Naive thymus-derived CD4-positive, alpha-beta T cell (primary cell): ENCODE measurements at regions not wholly inside any gene's neighbourhood (a gene's known extent, or its start where the extent isn't known, plus 50 kb on each side); places are given as distances from the start of the nearest gene placed in this dataset.

Source experiments
- ATAC-seq: fragments of 150-1000 bp; cut with Tn5 transposase; 2 replicates; pipeline ENCODE4 v1.10.0; 2021; ENCODE audit warnings: mild to moderate bottlenecking, moderate library complexity
- CTCF ChIA-PET: fragments of 350-600 bp; sonication (Branson Sonifier 250); formaldehyde crosslinking; loops from one replicate; lab custom pipeline; 2021; ENCODE audit warnings: antibody characterized with exemption; lab: Charles Lee
- POLR2A ChIA-PET: fragments of 350-600 bp; sonication (Branson Sonifier 250); formaldehyde crosslinking; loops from one replicate; lab custom pipeline; 2021; ENCODE audit warnings: antibody characterized with exemption, inconsistent platforms; lab: Charles Lee
- DNase-seq, 9 donors: peaks; one replicate each; pipeline versions ENCODE4 v3.0.0 to v3.0.0-alpha.2; 2020 to 2022; ENCODE audit warnings: mixed read lengths in 1 of 9
- H3K27ac ChIP-seq: one replicate; pipeline ENCODE4 v1.7.0; 2013; ENCODE audit warnings: mild to moderate bottlenecking, low read depth, low read length, moderate library complexity
- H3K27me3 ChIP-seq, 2 donors: one replicate each; pipeline ENCODE4 v1.7.0; 2013; ENCODE audit warnings: low read length in 2 of 2, mild to moderate bottlenecking in 2 of 2, moderate library complexity in 2 of 2; ENCODE audit not compliant: control insufficient read depth in 2 of 2, insufficient read depth in 2 of 2
- H3K36me3 ChIP-seq, 3 experiments: 1 replicate in 2 of 3; 2 replicates in 1 of 3; pipeline ENCODE4 v1.7.0; 2013; ENCODE audit warnings: low read length in 3 of 3, mild to moderate bottlenecking in 3 of 3, moderate library complexity in 1 of 3; ENCODE audit not compliant: insufficient read depth in 3 of 3, control insufficient read depth in 2 of 3
- H3K4me1 ChIP-seq, 2 donors: one replicate each; pipeline ENCODE4 v1.7.0; 2013; ENCODE audit warnings: low read length in 2 of 2, mild to moderate bottlenecking in 2 of 2, moderate library complexity in 1 of 2; ENCODE audit not compliant: control insufficient read depth in 2 of 2, insufficient read depth in 2 of 2
- H3K4me3 ChIP-seq: 2 replicates; pipeline ENCODE4 v1.7.0; 2013; ENCODE audit warnings: mild to moderate bottlenecking, low read length
- H3K9me3 ChIP-seq, 3 experiments: 1 replicate in 2 of 3; 2 replicates in 1 of 3; pipeline ENCODE4 v1.7.0; 2013; ENCODE audit warnings: low read length in 3 of 3; ENCODE audit not compliant: control insufficient read depth in 2 of 3
- H3K27ac Mint-ChIP-seq, 9 donors: one replicate each; pipeline ENCODE4 v1.8.0; 2020 to 2022; ENCODE audit warnings: mixed read lengths in 9 of 9, mild to moderate bottlenecking in 8 of 9, moderate library complexity in 5 of 9, inconsistent platforms in 2 of 9
- H3K27me3 Mint-ChIP-seq, 5 donors: one replicate each; pipeline ENCODE4 v1.8.0; 2021 to 2022; ENCODE audit warnings: mixed read lengths in 5 of 5, mild to moderate bottlenecking in 1 of 5
- H3K36me3 Mint-ChIP-seq, 5 donors: one replicate each; pipeline ENCODE4 v1.8.0; 2020 to 2022; ENCODE audit warnings: mixed read lengths in 5 of 5, mild to moderate bottlenecking in 3 of 5, inconsistent platforms in 1 of 5
- H3K4me1 Mint-ChIP-seq, 7 donors: one replicate each; pipeline ENCODE4 v1.8.0; 2020 to 2022; ENCODE audit warnings: mixed read lengths in 7 of 7, mild to moderate bottlenecking in 3 of 7, inconsistent platforms in 1 of 7
- H3K4me3 Mint-ChIP-seq, 10 donors: one replicate each; pipeline ENCODE4 v1.8.0; 2020 to 2022; ENCODE audit warnings: mild to moderate bottlenecking in 10 of 10, mixed read lengths in 10 of 10, moderate library complexity in 6 of 10, inconsistent platforms in 2 of 10
- H3K9me3 Mint-ChIP-seq, 11 donors: one replicate each; pipeline ENCODE4 v1.8.0; 2020 to 2022; ENCODE audit warnings: mixed read lengths in 11 of 11, mild to moderate bottlenecking in 4 of 11, inconsistent platforms in 1 of 11, moderate library complexity in 1 of 11
- intact Hi-C, 2 donors: fragments of 100-400 bp; cut with micrococcal nuclease; formaldehyde crosslinking; loops; one replicate each; pipeline ENCODE4 v1.15.1; 2023

DNA sequence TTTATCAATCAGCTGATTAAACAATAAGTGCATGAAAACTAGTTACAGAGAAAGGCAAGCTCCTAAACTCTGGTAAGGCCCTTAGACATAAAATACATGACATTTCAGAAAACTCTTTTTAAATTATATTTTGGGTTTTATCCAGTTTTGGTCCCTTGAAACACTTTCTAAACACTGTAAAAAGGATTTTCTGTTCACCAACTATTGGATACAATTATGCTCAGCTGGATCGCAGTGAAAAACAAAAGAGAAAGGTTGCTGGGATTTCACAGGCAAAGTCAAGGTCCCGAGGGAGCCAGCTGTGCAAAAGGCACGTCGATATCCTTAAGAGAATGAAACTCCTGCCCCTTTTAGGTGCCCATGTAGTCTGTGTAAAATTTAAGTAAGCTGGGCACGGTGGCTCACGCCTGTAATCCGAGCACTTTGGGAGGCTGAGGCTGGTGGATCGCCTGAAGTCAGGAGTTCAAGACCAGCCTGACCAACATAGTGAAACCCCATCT lies 1018.4 kb upstream of the INTU start:
- no peak overlapping the region for H3K4me3 ChIP-seq
- H3K27me3 ChIP-seq, result no peaks in the 10 kb centered on the region
- POLR2A ChIA-PET, result no interaction called here
- ATAC-seq (no peak), DNase-seq (no peak)
- H3K36me3 ChIP-seq, result no peaks in the 10 kb centered on the region
- H3K36me3 Mint-ChIP-seq, result peaks cover 0 to 6% (median 0%) of the 10 kb centered on the region in 5 donors
- no peak overlapping the region for H3K27ac ChIP-seq
- H3K4me1 Mint-ChIP-seq, result peaks cover 0 to 5% (median 0%) of the 10 kb centered on the region in 7 donors
- no peak overlapping the region for H3K4me3 Mint-ChIP-seq
- H3K9me3 ChIP-seq, result no peaks in the 10 kb centered on the region
- H3K27ac Mint-ChIP-seq, result no peak overlapping the region
- no peaks in the 10 kb centered on the region for H3K4me1 ChIP-seq
- CTCF ChIA-PET, result no interaction called here
- intact Hi-C loops, result no loop called here
- peaks cover 0 to 16% (median 8%) of the 10 kb centered on the region in 11 donors for H3K9me3 Mint-ChIP-seq
- no peaks in the 10 kb centered on the region for H3K27me3 Mint-ChIP-seq

DNA sequence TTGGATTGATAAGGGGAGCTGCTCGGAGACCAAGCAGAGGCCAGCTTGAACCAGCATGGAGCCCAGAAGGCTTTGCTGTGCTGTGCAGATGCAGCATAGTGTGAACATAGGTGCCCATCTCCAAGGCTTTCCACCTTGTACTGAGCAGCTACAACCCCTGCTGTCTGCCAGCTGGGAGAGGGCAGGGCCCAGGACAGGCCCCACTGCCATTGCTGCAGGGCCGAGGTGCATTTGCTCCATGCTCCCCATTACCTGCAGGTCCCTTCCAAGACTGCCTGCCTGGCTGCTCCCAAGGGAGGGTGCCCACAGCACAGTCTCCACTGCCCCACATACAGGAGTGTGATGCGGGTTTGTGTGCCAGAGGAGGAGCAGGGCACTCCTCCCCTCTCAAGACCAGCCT lies 1016.0 kb upstream of the INTU start:
- no peak overlapping the region for H3K27ac ChIP-seq
- ChIA-PET CTCF (no interaction called here), POLR2A (no interaction called here)
- no peaks in the 10 kb centered on the region for H3K27me3 ChIP-seq
- H3K36me3 ChIP-seq, result no peaks in the 10 kb centered on the region
- peaks cover 2 to 29% (median 9%) of the 10 kb centered on the region in 11 donors for H3K9me3 Mint-ChIP-seq
- H3K9me3 ChIP-seq, result no peaks in the 10 kb centered on the region
- H3K27ac Mint-ChIP-seq, result no peak overlapping the region
- H3K4me3 ChIP-seq, result no peak overlapping the region
- no peak for ATAC-seq
- H3K36me3 Mint-ChIP-seq, result peaks cover 0 to 6% (median 0%) of the 10 kb centered on the region in 5 donors
- H3K27me3 Mint-ChIP-seq, result no peaks in the 10 kb centered on the region
- intact Hi-C loops, result loop anchor here in 1 of 2 donors (1.0 kb wide), 1 partner anchor 34 kb away; no protein-coding TSS in a partner anchor
- peaks cover 0 to 5% (median 0%) of the 10 kb centered on the region in 7 donors for H3K4me1 Mint-ChIP-seq
- no peak overlapping the region for H3K4me3 Mint-ChIP-seq
- H3K4me1 ChIP-seq, result no peaks in the 10 kb centered on the region
- DNase-seq, result no peak

DNA sequence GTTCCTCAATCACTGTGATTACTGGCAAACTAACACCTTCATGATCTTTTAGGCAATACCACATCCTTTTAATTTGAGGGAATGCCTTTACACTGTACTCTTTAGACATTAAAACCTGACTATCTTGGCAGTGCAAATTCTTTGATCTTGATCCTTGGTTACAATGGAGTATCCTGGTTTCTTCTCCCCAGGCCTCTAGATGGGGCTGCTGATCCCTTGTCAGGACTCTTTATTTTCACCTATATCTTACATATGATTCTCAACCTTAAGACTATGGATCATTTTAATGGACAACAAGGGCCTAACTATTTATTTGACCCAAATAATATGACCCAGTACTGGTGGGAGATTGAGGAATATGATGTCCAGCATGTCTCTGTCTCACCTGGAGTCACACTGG lies 1005.5 kb upstream of the INTU start:
- Mint-ChIP-seq H3K27ac (no peak overlapping the region), H3K4me3 (no peak overlapping the region), H3K9me3 (peaks cover 0 to 10% (median 4%) of the 10 kb centered on the region in 11 donors), H3K27me3 (no peaks in the 10 kb centered on the region), H3K4me1 (no peaks in the 10 kb centered on the region), H3K36me3 (no peaks in the 10 kb centered on the region)
- intact Hi-C loops, result no loop called here
- no peaks in the 10 kb centered on the region for H3K27me3 ChIP-seq
- no peak overlapping the region for H3K27ac ChIP-seq
- H3K9me3 ChIP-seq, result no peaks in the 10 kb centered on the region
- H3K36me3 ChIP-seq, result no peaks in the 10 kb centered on the region
- POLR2A ChIA-PET, result no interaction called here
- no peak for ATAC-seq
- DNase-seq, result no peak
- CTCF ChIA-PET, result no interaction called here
- no peak overlapping the region for H3K4me3 ChIP-seq
- H3K4me1 ChIP-seq, result no peaks in the 10 kb centered on the region

DNA sequence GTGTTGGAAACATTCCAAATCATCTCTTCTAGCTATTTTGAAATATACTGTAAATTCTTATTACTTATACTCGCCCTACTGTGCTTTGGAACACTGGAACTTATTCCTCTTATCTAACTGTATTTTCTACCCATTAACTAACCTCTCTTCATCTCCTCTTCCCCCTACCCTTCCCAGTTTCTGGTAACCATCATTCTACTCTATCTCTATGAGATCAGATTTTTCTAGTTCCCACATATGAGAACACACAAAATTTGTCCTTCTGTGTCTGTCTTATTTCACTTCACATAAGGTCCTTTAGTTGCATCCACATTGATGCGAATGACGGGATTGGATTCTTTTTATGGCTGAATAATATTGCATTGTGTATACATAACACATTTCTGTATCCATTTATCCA lies 1003.8 kb upstream of the INTU start:
- Histone ChIP-seq H3K4me3 (no peak overlapping the region), H3K4me1 (no peaks in the 10 kb centered on the region), H3K27me3 (no peaks in the 10 kb centered on the region), H3K36me3 (no peaks in the 10 kb centered on the region), H3K27ac (no peak overlapping the region), H3K9me3 (no peaks in the 10 kb centered on the region)
- Mint-ChIP-seq H3K27me3 (no peaks in the 10 kb centered on the region), H3K4me3 (no peak overlapping the region), H3K27ac (no peak overlapping the region), H3K4me1 (no peaks in the 10 kb centered on the region), H3K9me3 (peaks cover 0 to 5% (median 2%) of the 10 kb centered on the region in 11 donors), H3K36me3 (no peaks in the 10 kb centered on the region)
- intact Hi-C loops, result no loop called here
- ATAC-seq, result no peak
- ChIA-PET CTCF (interaction anchor here (0.9 kb wide), 1 partner anchor 10 kb away, joined by 3 read pairs; no protein-coding TSS in a partner anchor), POLR2A (no interaction called here)
- no peak for DNase-seq

DNA sequence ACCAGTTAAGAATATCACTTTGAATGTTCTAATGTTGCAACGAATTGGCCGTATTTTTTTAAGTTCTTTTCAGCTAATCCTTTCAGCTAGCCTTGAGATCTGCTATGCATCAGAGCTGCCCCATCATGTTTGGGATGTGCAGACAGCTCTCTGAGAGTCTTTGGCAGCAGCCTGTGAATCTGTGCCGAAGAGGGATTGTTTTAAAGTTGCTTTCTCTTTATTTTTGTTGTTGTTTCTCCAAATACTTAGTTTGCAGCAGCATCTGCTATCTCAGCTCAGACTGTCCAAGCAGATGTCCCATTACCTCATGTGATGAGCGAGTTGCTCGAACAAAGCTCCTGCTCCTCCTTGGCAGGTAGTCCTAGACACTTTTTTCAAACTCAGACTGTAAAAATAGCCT lies 1002.5 kb upstream of the INTU start:
- Mint-ChIP-seq H3K36me3 (no peaks in the 10 kb centered on the region), H3K9me3 (peaks cover 0 to 5% (median 3%) of the 10 kb centered on the region in 11 donors), H3K27me3 (no peaks in the 10 kb centered on the region), H3K4me3 (no peak overlapping the region), H3K4me1 (no peaks in the 10 kb centered on the region), H3K27ac (no peak overlapping the region)
- POLR2A ChIA-PET, result no interaction called here
- CTCF ChIA-PET, result no interaction called here
- H3K27me3 ChIP-seq, result no peaks in the 10 kb centered on the region
- DNase-seq (no peak), ATAC-seq (no peak)
- H3K4me3 ChIP-seq, result no peak overlapping the region
- no peaks in the 10 kb centered on the region for H3K36me3 ChIP-seq
- H3K27ac ChIP-seq, result no peak overlapping the region
- H3K9me3 ChIP-seq, result no peaks in the 10 kb centered on the region
- H3K4me1 ChIP-seq, result no peaks in the 10 kb centered on the region
- intact Hi-C loops, result no loop called here

DNA sequence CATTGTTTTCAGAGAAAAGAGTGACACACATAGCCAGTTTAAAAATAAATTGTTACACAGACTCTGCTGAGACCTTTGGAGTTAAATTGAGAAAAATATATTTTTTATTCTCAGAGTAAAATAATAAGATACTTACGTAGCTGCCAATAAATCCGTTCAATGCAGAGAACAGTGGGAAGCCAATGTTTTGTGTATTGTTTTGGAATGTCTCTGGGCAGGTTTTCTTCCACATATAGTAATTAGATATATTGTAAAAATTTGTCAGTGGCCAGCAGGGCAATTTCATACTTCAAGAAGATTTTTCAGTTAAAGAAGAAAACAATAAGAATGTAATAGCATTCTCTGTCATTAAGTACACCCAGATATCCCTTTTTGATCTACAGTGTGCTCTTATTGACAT lies 999.5 kb upstream of the INTU start:
- POLR2A ChIA-PET, result no interaction called here
- CTCF ChIA-PET, result no interaction called here
- ATAC-seq (no peak), DNase-seq (no peak)
- Histone ChIP-seq H3K4me3 (no peak overlapping the region), H3K4me1 (no peaks in the 10 kb centered on the region), H3K27me3 (no peaks in the 10 kb centered on the region), H3K9me3 (no peaks in the 10 kb centered on the region), H3K36me3 (no peaks in the 10 kb centered on the region), H3K27ac (no peak overlapping the region)
- Mint-ChIP-seq H3K4me3 (no peak overlapping the region), H3K27me3 (no peaks in the 10 kb centered on the region), H3K9me3 (peaks cover 0 to 5% (median 0%) of the 10 kb centered on the region in 11 donors), H3K27ac (no peak overlapping the region), H3K36me3 (no peaks in the 10 kb centered on the region), H3K4me1 (no peaks in the 10 kb centered on the region)
- intact Hi-C loops, result no loop called here

DNA sequence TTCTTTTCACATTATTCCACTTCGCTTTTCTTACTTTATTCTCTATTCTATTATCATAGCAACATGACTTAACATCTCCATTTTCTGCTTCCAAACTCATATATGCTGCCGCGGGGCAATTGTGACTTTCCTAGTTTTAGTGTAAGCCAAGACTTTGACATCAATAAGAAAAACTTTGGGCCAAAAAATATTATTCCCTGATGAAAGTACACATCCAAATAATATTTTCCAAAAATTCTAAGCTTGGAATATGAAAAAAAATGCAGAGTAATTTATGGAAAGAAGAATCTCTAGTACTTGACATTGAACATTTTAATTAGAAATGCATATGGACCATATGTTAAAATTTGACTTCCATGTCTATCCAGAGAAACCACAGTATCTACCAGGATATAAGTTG lies 995.1 kb upstream of the INTU start:
- no peaks in the 10 kb centered on the region for H3K36me3 ChIP-seq
- Mint-ChIP-seq H3K4me1 (no peaks in the 10 kb centered on the region), H3K27me3 (no peaks in the 10 kb centered on the region), H3K9me3 (peaks cover 0 to 11% (median 5%) of the 10 kb centered on the region in 11 donors), H3K36me3 (no peaks in the 10 kb centered on the region), H3K27ac (no peak overlapping the region), H3K4me3 (no peak overlapping the region)
- H3K27ac ChIP-seq, result no peak overlapping the region
- H3K4me3 ChIP-seq, result no peak overlapping the region
- H3K27me3 ChIP-seq, result no peaks in the 10 kb centered on the region
- H3K4me1 ChIP-seq, result no peaks in the 10 kb centered on the region
- no peaks in the 10 kb centered on the region for H3K9me3 ChIP-seq
- DNase-seq (no peak), ATAC-seq (no peak)
- ChIA-PET POLR2A (no interaction called here), CTCF (no interaction called here)
- intact Hi-C loops, result no loop called here
